ENCODE measurements at regions not wholly inside any gene's neighbourhood (a gene's known extent, or its start where the extent isn't known, plus 50 kb on each side); places are given as distances from the start of the nearest gene placed in this dataset.

DNA sequence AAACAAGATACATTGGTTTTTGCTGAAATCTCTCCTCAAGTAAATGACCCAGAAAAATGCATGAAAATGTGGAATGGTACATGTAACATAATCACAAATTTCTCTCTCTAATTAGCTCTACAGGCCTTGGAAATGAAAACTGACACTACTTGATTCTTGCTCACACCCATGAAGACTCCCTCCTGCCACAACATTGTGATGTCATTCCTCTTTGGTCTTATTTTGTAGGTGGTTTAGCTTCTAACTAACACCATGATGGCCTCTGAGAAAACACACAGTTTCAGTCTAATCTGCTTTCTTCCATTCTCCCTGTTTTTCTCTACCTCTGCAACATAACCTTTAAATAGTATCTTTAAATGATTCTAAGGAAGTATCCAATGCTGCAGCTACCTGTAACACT lies 78.6 kb upstream of the FAM174A start:
- DNase-seq: no peak
- no peak overlapping the region for H3K4me3 ChIP-seq (ENCODE audit: low read length)
- Mint-ChIP-seq H3K9me3 (peaks cover 2 to 4% of the 10 kb centered on the region in 2 donors), H3K4me1 (no peaks in the 10 kb centered on the region), H3K27me3 (ENCODE audit: low read depth in 2 of 2) (no peaks in the 10 kb centered on the region), H3K4me3 (no peak overlapping the region), H3K27ac (no peak overlapping the region), H3K36me3 (no peaks in the 10 kb centered on the region)
- no peaks in the 10 kb centered on the region for H3K36me3 ChIP-seq (ENCODE audit: control insufficient read depth, insufficient read depth, low read length)
- intact Hi-C loops (cut with micrococcal nuclease): no loop called here
- no peaks in the 10 kb centered on the region for H3K9me3 ChIP-seq (ENCODE audit: control insufficient read depth, insufficient read depth, low read length)
- H3K27me3 ChIP-seq (ENCODE audit: control insufficient read depth, insufficient read depth, low read length): no peaks in the 10 kb centered on the region
- ATAC-seq: no peak
- H3K4me1 ChIP-seq (ENCODE audit: control insufficient read depth, insufficient read depth, low read length): no peaks in the 10 kb centered on the region
- TF ChIP-seq, protein P1, sequence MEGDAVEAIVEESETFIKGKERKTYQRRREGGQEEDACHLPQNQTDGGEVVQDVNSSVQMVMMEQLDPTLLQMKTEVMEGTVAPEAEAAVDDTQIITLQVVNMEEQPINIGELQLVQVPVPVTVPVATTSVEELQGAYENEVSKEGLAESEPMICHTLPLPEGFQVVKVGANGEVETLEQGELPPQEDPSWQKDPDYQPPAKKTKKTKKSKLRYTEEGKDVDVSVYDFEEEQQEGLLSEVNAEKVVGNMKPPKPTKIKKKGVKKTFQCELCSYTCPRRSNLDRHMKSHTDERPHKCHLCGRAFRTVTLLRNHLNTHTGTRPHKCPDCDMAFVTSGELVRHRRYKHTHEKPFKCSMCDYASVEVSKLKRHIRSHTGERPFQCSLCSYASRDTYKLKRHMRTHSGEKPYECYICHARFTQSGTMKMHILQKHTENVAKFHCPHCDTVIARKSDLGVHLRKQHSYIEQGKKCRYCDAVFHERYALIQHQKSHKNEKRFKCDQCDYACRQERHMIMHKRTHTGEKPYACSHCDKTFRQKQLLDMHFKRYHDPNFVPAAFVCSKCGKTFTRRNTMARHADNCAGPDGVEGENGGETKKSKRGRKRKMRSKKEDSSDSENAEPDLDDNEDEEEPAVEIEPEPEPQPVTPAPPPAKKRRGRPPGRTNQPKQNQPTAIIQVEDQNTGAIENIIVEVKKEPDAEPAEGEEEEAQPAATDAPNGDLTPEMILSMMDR (IDR thresholded peaks at IDR 0.05): no peak
- H3K27ac ChIP-seq (ENCODE audit: low read length): no peak overlapping the region

DNA sequence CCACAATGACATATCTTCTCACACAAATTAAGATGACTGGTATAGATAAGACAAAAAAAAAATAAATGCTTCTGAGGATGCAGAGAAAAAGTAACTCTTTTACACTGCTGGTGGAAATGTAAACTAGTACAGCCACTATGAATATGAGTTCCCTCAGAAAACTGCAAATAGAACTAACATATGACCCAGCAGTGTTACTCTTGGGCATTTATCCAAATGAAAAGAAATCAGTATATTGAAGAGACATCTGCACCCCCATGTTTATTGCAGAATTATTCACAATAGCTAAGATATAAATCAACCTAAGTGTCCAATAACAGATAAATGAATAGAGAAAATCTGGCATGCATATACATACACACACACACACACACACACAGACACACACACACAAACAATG lies 83.0 kb upstream of the FAM174A start:
- intact Hi-C loops (cut with micrococcal nuclease): no loop called here
- ATAC-seq: no peak
- TF ChIP-seq, protein P1 (IDR thresholded peaks at IDR 0.05): no peak
- Mint-ChIP-seq H3K4me1 (no peaks in the 10 kb centered on the region), H3K4me3 (no peak overlapping the region), H3K9me3 (no peaks in the 10 kb centered on the region), H3K27ac (no peak overlapping the region), H3K27me3 (ENCODE audit: low read depth in 2 of 2) (no peaks in the 10 kb centered on the region), H3K36me3 (no peaks in the 10 kb centered on the region)
- Histone ChIP-seq H3K9me3 (ENCODE audit: control insufficient read depth, insufficient read depth, low read length) (no peaks in the 10 kb centered on the region), H3K4me3 (ENCODE audit: low read length) (no peak overlapping the region), H3K27ac (ENCODE audit: low read length) (no peak overlapping the region), H3K27me3 (ENCODE audit: control insufficient read depth, insufficient read depth, low read length) (no peaks in the 10 kb centered on the region), H3K4me1 (ENCODE audit: control insufficient read depth, insufficient read depth, low read length) (no peaks in the 10 kb centered on the region), H3K36me3 (ENCODE audit: control insufficient read depth, insufficient read depth, low read length) (no peaks in the 10 kb centered on the region)
- no peak for DNase-seq

- Mint-ChIP-seq H3K4me1 (no peaks in the 10 kb centered on the region), H3K9me3 (no peaks in the 10 kb centered on the region), H3K27ac (no peak overlapping the region), H3K4me3 (no peak overlapping the region), H3K36me3 (no peaks in the 10 kb centered on the region), H3K27me3 (ENCODE audit: low read depth in 2 of 2) (no peaks in the 10 kb centered on the region)
- no peaks in the 10 kb centered on the region for H3K9me3 ChIP-seq (ENCODE audit: control insufficient read depth, insufficient read depth, low read length)
- TF ChIP-seq, protein P1 (IDR thresholded peaks at IDR 0.05): no peak
- no peak overlapping the region for H3K4me3 ChIP-seq (ENCODE audit: low read length)
- intact Hi-C loops (cut with micrococcal nuclease): no loop called here
- WGBS (ENCODE audit: insufficient coverage): no CpG with 5 or more reads among the region's 3 CpGs
- no peak overlapping the region for H3K27ac ChIP-seq (ENCODE audit: low read length)
- DNase-seq: no peak
- no peak for ATAC-seq
- H3K36me3 ChIP-seq (ENCODE audit: control insufficient read depth, insufficient read depth, low read length): no peaks in the 10 kb centered on the region
- no peaks in the 10 kb centered on the region for H3K27me3 ChIP-seq (ENCODE audit: control insufficient read depth, insufficient read depth, low read length)
- H3K4me1 ChIP-seq (ENCODE audit: control insufficient read depth, insufficient read depth, low read length): no peaks in the 10 kb centered on the region
These were observed 87.1 kb upstream of the FAM174A start for GRCh38 chr5:100448111-100448528.

GRCh38 chr5:100446879-100447430 lies 88.2 kb upstream of the FAM174A start:
- no peaks in the 10 kb centered on the region for H3K9me3 Mint-ChIP-seq
- H3K27me3 Mint-ChIP-seq (ENCODE audit: low read depth in 2 of 2): no peaks in the 10 kb centered on the region
- no peaks in the 10 kb centered on the region for H3K4me1 Mint-ChIP-seq
- intact Hi-C loops (cut with micrococcal nuclease): no loop called here
- TF ChIP-seq, protein P1 (IDR thresholded peaks at IDR 0.05): no peak
- DNase-seq (no peak), ATAC-seq (no peak)
- H3K36me3 Mint-ChIP-seq: no peaks in the 10 kb centered on the region
- Histone ChIP-seq H3K27ac (ENCODE audit: low read length) (no peak overlapping the region), H3K27me3 (ENCODE audit: control insufficient read depth, insufficient read depth, low read length) (no peaks in the 10 kb centered on the region), H3K36me3 (ENCODE audit: control insufficient read depth, insufficient read depth, low read length) (no peaks in the 10 kb centered on the region), H3K4me3 (ENCODE audit: low read length) (no peak overlapping the region), H3K9me3 (ENCODE audit: control insufficient read depth, insufficient read depth, low read length) (no peaks in the 10 kb centered on the region), H3K4me1 (ENCODE audit: control insufficient read depth, insufficient read depth, low read length) (no peaks in the 10 kb centered on the region)
- no peak overlapping the region for H3K4me3 Mint-ChIP-seq
- H3K27ac Mint-ChIP-seq: no peak overlapping the region
- WGBS (ENCODE audit: insufficient coverage): no CpG with 5 or more reads among the region's 2 CpGs
